Jurkat, Clone E6-1 (cell line): ENCODE measurements at regions not wholly inside any gene's neighbourhood (a gene's known extent, or its start where the extent isn't known, plus 50 kb on each side); places are given as distances from the start of the nearest gene placed in this dataset.
A peak's percentile ranks its signal among the peaks of the same experiment; 100 is the strongest.
"Not testable (repeated sequence)": the region's sequence is repeated elsewhere in the genome, so short reads cannot be mapped to it uniquely, and the experiment has no call there.

Experiments used
- DNase-seq: peaks from one replicate; pipeline ENCODE4 v3.0.0-alpha.2; 2011; ENCODE audit warnings: low read depth, low spot score
- H3K4me3 ChIP-seq: 2 replicates; pipeline ENCODE4 v1.5.1; 2011; ENCODE audit warnings: mild to moderate bottlenecking, low read length, control low read depth, moderate library complexity

GRCh38 chr6:121925024-121925423 is 474.4 kb upstream of the HSF2 start:
- no peak overlapping the region for H3K4me3 ChIP-seq
- no peak for DNase-seq

- no peak overlapping the region for H3K4me3 ChIP-seq
- DNase-seq = no peak
Observed at GRCh38 chr6:121925534-121926255, 473.8 kb upstream of the HSF2 start.

- no peak overlapping the region for H3K4me3 ChIP-seq
- no peak for DNase-seq
Observed at GRCh38 chr6:121929301-121929700, 470.2 kb upstream of the HSF2 start.

GRCh38 chr6:121932076-121932991 is 467.1 kb upstream of the HSF2 start:
- DNase-seq = no peak
- H3K4me3 ChIP-seq = no peak overlapping the region

- no peak overlapping the region for H3K4me3 ChIP-seq
- no peak for DNase-seq
Observed at GRCh38 chr6:121934451-121934850, 465.0 kb upstream of the HSF2 start.

- H3K4me3 ChIP-seq = no peak overlapping the region
- DNase-seq = no peak
Observed at GRCh38 chr6:121940728-121941127, 458.7 kb upstream of the HSF2 start.

- no peak for DNase-seq
- H3K4me3 ChIP-seq = no peak overlapping the region
Observed at GRCh38 chr6:121944354-121944753, 455.1 kb upstream of the HSF2 start.

GRCh38 chr6:121951123-121951522 is 448.3 kb upstream of the HSF2 start:
- no peak for DNase-seq
- no peak overlapping the region for H3K4me3 ChIP-seq

- H3K4me3 ChIP-seq = no peak overlapping the region
- no peak for DNase-seq
Observed at GRCh38 chr6:121951918-121952379, 447.5 kb upstream of the HSF2 start.

- not testable (repeated sequence) for H3K4me3 ChIP-seq, DNase-seq
Observed at GRCh38 chr6:121955401-121955800, 444.1 kb upstream of the HSF2 start.

- no peak for DNase-seq
- no peak overlapping the region for H3K4me3 ChIP-seq
Observed at GRCh38 chr6:121956782-121957181, 442.7 kb upstream of the HSF2 start.

- peak; percentile 71 for DNase-seq
Observed at GRCh38 chr6:121959501-121959900, 440.0 kb upstream of the HSF2 start.

GRCh38 chr6:121961619-121962125 is 437.8 kb upstream of the HSF2 start:
- DNase-seq = no peak

More at GRCh38 chr6:121959501-121959900, 440.0 kb upstream of the HSF2 start:
- H3K4me3 ChIP-seq = no peak overlapping the region

GRCh38 chr6:121963826-121964225 is 435.6 kb upstream of the HSF2 start:
- DNase-seq = no peak
- H3K4me3 ChIP-seq = no peak overlapping the region

More at GRCh38 chr6:121961619-121962125, 437.8 kb upstream of the HSF2 start:
- H3K4me3 ChIP-seq = no peak overlapping the region

- no peak for DNase-seq
- no peak overlapping the region for H3K4me3 ChIP-seq
Observed at GRCh38 chr6:121965739-121966138, 433.7 kb upstream of the HSF2 start.

- no peak overlapping the region for H3K4me3 ChIP-seq
- no peak for DNase-seq
Observed at GRCh38 chr6:121967631-121968030, 431.8 kb upstream of the HSF2 start.

- no peak overlapping the region for H3K4me3 ChIP-seq
- no peak for DNase-seq
Observed at GRCh38 chr6:121971931-121972335, 427.5 kb upstream of the HSF2 start.

GRCh38 chr6:121984956-121985355 is 414.5 kb upstream of the HSF2 start:
- DNase-seq = no peak
- no peak overlapping the region for H3K4me3 ChIP-seq

- no peak for DNase-seq
- H3K4me3 ChIP-seq = no peak overlapping the region
Observed at GRCh38 chr6:121993362-121993761, 406.1 kb upstream of the HSF2 start.

- DNase-seq = no peak
- no peak overlapping the region for H3K4me3 ChIP-seq
Observed at GRCh38 chr6:121994919-121995318, 404.5 kb upstream of the HSF2 start.
